GM19395 (cell line): ENCODE measurements at regions not wholly inside any gene's neighbourhood (a gene's known extent, or its start where the extent isn't known, plus 50 kb on each side); places are given as distances from the start of the nearest gene placed in this dataset.

Source experiments
- ATAC-seq: cut with Tn5 transposase; IDR thresholded peaks from one replicate; pipeline ENCODE4 v1.9.1; 2021; ENCODE audit warnings: mild to moderate bottlenecking, moderate library complexity; ENCODE audit not compliant: unreplicated experiment

DNA sequence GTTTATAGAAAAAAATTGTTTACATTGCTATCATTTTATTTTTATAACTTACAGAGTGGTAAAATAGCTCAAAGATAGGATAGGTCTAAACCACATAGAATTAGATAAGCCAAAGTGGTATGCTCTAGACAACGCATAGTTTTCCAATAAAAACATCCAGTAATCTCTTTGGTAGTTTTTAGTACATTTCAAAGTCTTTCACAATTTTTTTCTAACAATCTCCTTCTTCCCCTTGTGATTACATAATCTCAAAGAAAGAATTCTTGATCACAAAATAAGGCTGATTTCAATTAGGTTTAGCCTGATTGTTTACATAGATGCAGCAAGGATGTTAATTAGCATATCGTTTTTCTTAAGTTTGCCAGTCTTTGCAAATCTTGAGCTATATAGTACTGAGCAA lies 460.0 kb downstream of the FUT8 start:
- ATAC-seq = no peak

DNA sequence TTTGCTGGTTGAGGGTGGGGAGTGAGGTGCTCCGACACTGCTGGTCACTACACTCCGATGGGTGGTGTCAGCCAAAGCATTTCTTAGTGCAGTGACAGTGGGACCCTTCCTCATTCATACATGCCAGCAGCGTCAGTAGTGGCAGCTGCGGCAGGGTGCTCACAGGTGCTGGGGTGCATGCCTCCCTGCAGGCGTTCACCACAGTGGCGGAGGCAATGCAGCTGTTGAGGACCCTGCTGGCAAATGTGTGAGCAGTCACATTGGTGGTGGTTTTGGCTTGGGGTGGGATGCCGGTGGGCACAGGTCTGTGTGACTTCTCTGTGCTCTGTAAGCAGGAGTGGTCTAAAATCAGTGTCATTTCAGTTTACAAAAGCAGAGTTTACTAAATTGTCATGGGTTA lies 464.6 kb downstream of the FUT8 start:
- no peak for ATAC-seq

DNA sequence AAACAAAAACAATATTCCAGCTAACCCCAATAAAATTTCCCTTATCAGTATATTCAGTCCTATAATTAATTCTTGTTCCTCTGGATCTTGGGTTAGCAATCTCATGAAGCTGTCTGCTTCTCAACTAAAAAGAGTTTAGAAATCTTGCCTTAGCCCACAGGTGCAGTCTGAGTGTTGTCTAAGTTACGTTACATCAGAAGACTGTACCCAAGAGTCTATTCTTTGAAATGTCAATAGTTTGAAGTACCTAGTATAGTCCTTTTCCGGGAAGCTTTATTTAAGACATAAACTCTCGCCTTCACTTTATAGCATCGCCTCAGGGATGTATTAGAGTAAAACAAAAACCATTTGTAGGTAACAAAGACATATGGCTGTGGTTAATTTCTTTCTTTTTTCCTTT lies 465.1 kb downstream of the FUT8 start:
- ATAC-seq = no peak

DNA sequence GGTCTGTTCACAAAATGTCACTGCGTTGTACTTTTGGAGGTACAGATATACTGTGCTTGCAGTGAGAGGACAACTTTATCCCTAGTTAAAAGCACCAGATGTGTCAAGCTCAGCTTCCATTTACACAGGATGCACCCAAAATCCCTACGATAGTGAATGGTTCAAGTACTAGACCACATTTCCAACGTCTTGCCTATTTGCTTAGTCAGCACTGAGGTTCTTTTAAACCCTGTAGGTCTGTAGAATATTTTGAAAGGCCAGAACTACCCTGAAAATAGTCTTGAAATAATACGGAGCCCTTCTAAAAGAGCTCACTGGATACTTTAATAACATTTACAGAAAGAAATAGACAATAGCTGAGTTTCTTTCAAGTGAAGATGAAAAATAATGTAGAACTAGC lies 466.1 kb downstream of the FUT8 start:
- no peak for ATAC-seq

DNA sequence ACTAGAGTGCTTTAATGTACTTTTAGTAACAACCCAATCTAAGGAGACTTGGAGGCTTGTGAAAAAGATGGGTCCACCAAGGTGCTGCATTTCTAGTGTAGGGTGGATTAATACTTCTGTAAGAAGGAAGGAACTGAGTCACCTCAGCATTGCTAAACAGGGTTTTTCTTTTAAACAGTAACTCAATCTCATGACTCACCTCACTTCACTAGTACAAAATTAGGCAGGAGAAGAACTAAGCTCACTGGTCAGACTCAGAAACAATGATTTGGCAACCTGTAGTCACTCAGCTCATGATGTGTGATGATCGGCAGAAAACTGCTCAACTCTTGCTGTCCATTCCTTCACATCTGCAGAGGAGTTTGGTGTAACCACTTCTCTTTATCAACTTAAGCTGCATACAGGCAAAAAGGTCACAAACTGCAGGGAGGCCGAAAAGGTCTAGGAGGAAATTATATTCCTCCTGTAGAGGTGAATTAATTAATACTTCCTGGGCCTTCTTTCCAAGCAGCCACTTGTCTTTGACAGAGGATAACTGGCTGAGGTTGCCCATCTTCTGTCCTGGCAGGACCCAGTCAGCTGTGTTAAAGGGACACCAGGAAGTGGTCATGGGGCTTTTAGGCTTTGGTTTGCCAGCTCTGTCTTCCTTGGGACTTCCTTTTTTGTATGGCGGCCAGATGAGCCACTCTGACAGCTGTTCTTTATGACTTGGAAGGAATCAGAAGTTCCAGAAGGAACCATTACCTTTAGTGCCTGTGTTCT lies 466.9 kb downstream of the FUT8 start:
- peak; percentile 57 for ATAC-seq

DNA sequence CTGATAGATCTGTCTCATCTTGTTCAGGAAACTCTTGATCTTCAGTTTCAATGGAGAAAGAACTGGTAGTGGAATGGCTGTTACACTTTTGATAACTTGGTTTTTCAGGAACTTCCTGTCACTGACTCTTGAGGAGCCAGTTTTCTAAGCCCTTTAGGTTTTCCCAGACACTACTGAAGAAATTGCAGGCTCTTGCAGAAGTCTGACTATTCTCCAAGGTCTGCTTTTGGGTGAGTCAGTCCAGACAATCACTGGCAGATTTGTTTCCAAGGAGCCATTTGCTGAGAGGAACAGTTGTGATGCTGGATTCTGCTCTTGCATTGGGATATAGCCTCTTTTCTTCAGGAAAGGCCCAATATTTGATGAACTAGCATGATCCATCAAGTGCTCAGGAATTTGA lies 468.0 kb downstream of the FUT8 start:
- ATAC-seq = no peak

DNA sequence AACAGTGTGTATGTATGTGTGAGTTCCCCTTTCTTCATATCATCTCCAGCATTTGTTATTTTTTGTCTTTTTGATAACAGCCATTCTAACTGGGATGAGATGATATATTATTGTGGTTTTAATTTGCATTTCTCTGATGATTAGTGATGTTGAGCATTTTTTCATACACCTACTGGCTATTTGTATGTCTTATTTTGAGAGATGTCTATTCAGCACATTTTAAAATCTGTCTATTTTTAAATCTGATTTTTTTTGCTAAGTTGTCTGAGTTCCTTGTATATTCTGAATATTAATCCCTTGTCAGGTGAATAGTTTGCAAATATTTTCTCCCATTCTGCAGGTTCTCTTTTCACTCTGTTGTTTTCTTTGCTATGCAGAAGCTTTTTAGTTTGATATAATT lies 469.1 kb downstream of the FUT8 start:
- ATAC-seq = no peak

DNA sequence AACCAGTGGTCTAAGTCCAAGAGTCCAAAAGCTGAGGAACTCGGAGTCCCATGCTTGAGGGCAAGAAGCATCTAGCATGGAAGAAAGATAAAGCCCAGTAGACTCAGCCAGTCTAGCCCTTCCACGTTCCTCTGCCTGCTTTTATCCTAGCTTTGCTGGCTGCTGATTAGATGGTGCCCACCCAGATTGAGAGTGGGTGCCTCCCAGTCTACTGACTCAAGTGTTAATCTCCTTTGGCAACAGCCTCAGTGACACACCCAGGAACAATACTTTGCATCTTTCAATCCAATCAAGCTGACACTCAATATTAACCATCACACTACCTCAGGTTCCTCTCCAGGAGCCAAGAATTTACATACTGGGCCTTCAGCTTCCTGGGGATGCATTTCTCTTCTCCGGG lies 476.1 kb downstream of the FUT8 start:
- no peak for ATAC-seq

DNA sequence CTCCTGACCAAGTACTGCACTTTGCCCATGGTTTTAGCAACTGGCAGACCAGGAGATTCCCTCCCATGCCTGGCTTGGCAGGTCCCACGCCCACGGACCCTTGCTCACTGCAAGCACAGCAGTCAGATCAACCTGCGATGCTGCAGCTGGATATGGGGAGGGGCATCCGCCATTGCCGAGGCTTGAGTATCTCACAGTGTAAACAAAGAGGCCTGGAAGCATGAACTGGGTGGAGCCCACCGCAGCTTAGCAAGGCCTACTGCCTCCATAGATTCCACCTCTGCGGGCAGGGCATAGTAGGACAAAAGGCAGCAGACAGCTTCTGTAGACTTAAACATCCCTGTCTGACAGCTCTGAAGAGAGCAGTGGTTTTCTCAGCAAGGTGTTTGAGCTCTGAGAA lies 479.8 kb downstream of the FUT8 start:
- no peak for ATAC-seq

DNA sequence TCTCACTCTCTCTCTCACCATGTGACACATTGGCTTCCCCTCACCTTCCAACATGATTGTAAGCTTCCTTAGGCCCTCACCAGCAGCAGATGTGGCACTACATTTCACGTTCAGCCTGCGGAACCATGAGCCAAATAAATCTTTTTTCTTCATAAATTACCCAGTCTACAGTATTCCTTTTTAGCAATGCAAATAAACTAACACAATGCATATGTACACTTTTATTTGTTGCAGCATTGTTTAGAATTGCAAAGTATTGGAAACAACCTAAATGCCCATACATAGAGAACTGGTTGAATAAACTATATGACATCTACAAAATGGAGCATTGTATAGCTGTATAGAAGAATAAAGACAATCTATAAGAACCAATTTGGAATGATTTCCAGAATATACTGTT lies 487.6 kb downstream of the FUT8 start:
- ATAC-seq = no peak

DNA sequence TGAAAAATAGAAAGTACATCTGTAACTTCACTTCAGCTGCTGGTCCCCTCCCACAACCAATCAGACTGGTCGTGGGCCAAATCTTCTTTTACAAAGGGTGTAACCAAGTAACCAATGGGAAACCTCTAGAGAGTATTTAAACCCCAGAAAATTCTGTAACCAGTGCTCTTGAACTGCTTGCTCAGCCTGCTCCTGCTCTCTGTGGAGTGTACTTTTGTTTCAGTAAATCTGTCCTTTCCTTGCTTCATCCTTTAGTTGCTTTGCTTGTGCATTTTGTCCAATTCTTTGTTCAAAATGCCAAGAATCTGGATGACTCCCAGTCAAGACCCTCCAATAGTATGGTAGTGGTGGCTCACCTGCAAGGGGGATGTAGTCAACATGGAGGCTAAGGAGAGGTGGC lies 489.1 kb downstream of the FUT8 start:
- no peak for ATAC-seq

DNA sequence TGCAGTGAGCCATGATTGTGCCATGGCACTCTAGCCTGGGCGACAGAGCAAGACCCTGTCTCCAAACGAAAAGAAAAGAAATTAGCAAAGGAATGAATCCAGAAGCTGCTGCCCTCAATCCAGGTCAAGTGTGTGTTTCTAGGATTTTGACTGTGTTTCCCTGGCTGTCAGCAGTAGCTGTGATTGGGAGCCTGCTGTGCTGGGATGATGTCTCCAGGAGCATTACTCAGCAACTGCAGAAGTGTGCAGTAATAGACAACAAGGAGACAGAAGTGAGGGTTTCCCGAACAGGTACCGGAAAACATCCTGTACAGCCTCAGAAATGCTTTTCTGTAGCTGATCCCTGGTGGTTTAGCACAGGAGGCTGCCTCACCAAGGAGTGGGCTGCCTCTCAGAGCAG lies 492.5 kb downstream of the FUT8 start:
- no peak for ATAC-seq

DNA sequence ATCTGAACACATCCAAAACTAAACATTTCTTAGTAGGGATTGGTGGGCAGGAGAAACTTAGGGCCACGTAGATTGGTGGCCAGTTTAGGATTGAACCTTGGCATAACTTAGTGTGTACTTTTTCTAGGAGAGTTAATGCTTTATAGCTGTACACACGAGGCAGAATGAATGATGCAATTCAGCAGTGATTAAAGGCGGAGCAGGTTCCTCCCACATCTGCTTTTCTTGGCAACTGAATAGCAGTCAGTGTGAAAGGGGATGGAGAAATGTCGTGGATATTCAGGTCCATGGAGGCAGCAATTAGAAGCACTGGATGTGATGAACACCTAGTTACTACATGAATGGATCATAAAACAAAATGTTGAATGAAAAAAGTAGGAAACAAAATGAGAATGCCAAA lies 493.8 kb downstream of the FUT8 start:
- ATAC-seq = no peak

DNA sequence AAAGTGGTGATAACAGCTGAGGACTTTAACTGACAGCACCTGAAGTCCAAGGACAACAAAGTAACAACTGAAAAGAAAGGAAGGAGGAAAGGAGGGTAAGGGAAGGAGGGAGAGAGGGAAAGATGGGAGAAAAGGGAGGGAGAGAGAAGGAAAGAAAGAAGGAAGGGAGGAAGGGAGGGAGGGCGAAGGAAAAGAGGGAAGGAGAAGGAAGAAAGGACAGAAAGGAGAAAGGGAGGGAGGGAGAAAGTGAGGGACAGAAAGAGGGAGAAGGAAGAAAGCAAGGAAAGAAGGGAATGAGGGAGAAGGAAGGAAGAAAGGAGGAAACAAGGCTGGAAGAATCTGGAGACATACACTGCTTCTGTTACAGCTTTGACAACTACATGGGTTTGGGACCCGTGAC lies 494.4 kb downstream of the FUT8 start:
- ATAC-seq = no peak

DNA sequence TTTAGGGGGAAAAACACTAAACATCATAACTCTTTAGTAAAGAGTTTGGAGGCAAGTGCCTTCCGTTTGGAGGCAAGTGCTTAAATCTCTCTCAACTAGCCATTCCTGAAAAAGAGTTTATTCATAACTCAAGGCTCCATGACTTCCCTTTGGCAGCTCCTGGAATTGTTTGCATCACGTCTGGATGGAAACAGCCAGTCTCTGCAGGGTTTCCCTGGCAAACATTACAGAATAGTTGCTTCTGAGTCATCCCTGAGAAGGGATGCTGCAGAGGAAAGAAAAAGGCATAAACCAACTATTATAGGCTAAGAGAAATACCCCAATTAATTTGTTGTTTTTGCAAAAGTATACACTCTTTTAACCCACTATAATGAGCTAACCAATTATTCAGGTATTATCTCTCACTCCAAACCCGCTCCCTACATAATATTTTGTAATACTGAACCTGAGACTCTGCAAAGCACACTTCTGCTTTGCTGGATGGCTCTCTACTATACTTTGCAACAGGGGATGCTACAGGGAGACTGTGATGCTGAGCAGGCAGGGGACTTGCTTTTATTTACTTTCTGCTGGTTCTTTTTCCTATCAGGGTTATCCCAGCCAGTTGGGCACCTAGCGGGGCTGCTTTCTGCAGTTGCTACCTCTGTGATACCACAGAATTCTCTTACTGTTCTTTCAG lies 497.7 kb downstream of the FUT8 start:
- ATAC-seq = no peak

DNA sequence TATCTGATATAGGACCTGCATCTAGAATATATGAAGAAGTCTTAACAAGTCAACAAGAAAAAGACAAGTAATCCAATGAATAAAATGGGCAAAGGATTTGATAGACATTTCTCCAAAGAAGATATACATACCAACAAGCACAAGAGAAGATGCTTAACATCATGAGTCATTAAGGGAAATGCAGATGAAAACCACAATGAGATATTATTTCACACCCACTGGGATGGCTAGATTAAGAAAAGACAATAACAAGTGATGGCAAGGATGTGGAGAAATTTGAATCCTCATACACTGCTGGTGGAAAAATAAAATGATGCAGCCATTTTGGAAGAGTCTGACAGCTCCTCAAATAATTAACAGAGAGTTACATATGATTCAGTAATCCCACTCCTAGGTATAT lies 502.6 kb downstream of the FUT8 start:
- ATAC-seq = no peak

DNA sequence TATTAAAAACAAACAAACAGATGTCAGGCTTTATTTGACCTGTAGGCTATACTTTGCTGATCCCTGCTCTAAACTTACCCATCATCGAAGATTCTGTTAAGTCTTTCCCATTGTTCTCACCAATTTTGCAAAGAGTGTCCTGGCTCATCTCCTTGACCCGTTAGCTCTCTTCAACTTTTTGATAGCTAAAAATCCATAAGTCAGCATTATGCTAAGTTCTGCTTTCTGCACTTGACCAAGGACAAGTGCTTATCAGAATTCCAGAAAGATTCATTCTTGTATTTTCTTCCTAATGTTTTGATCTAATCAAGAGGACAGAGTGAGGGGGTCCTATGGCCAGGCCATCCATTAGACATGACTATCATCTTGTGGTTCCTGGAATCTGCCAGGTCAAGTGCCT lies 503.5 kb downstream of the FUT8 start:
- no peak for ATAC-seq

DNA sequence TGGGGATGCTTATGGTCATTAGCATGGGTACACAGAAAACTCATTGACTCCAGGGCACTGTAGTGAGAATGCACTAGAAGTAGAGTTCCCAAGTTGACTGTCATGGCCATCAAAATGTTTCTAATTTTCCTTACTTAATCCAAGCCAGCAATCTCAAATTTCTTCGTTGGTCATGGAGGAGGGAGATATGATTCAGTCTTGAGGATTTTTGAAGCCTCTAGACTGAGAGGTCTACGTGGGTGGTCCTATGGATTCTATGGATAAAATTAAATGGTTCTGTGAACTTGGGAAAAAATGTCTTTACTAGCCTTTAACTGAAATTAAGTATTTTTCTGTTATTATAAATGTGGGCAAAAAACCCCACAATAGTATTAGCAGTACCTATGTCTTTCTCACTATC lies 508.5 kb downstream of the FUT8 start:
- ATAC-seq = no peak

DNA sequence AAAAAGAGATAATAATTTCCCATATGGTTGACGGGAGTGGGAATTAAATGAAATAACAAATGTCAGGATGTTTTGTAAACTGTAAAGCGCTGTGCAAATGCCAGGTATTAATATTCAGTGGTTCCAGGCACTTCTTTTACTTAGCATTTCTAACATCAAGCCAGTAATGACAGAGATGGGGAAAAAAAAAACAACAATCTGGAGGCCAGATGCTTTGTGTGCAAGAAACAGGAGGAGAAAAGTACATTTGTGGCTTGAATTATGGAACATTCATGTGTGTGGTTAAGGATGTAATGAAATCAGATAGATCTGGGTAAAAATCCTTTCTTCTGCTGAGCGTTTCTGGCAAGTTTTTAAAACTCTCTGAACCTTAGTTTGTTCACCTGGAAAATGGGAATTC lies 509.6 kb downstream of the FUT8 start:
- ATAC-seq = no peak

DNA sequence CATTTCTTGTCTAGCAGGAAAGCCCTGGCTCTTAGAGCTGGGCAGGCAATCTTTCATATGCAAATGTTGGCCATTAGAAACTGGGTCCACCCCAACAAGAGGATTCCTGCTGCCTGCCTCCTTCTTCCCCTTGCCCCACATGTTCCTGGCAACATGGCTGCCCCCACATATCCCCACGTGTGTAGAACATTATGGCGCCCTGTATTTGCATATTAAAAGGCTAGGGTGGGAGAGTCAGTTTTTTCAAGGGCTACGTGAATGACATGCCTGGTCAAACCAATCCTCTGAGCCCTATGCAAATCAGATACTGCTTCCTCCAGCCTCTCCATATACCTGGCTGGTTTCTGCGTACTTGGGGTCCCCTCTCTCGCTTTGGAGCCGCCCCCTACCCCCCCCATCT lies 514.0 kb downstream of the FUT8 start:
- no peak for ATAC-seq

DNA sequence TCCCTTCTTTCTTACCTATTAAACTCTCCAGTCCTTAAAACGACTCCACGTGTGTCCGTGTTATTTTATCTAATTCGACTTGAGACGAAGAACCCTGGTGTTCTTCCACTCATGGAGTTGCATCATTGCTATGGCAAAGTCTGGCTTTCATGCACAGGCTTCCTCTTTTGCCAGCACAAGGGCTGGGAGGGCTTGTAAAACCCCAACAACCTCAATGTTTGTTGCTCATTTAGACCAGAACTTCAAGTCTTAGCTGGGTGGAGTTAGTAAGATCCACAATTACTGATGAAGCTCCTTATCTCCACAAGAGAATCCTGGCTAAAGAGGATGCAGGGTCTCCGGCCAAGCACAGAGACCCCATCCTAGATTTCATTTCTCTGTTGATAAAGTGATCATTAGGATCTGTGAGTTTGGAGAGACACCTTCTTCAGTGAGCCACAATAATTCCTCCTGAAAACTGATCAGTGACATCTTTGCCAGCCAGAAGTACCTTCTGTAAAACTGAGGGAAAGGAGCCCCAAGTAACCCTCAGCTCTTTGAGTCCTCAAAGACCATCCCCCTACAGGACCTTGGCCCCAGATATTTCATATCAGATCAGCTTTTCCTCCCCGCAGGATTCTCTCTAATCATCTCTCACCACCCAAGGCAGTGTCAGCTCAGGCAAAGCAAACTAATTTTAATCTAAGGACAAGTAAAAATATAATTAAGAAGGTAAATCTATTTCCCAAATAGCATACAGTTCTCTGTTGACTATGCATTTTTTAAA lies 514.6 kb downstream of the FUT8 start:
- no peak for ATAC-seq

DNA sequence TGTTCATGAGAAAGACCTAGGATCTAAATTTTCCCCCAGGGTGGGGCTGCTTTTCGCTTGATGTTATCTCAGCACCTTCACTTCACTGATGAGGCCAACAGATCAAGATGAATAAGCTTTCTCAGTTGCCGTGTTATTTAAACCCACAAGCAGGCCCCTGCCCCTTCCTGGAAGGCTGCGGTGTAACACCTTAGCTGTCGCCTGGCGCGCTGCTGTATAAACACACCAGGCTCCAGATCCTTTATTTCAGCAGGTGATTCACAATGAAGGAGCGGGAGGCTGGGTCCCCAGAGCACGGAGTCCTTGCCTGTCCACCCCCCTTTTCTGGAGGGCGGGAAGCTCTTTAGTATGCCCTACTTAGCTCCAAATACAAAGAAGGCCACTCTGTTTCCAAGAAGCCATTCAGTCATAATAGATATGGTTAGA lies 515.4 kb downstream of the FUT8 start:
- no peak for ATAC-seq
